Thoracic aorta (tissue), 2 donors: ENCODE measurements at regions not wholly inside any gene's neighbourhood (a gene's known extent, or its start where the extent isn't known, plus 50 kb on each side); places are given as distances from the start of the nearest gene placed in this dataset.

Experiments
- ATAC-seq: fragments of 150-250 bp; one replicate; pipeline ENCODE4 v1.8.0; 2017; ENCODE audit warnings: low read depth; ENCODE audit not compliant: insufficient number of reproducible peaks, low FRiP score
- DNase-seq: peaks from one replicate; pipeline ENCODE4 v3.0.0-alpha.2; 2020; ENCODE audit warnings: low spot score
- H3K27ac ChIP-seq, 2 donors: fragments of 200-600 bp; sonication (generic); 1 replicate in 1 of 2; 2 replicates in 1 of 2; pipeline ENCODE4 v1.5.1; 2016; ENCODE audit warnings: mild to moderate bottlenecking in 2 of 2, moderate library complexity in 2 of 2
- H3K27me3 ChIP-seq: fragments of 200-600 bp; sonication (generic); replicated peaks from 2 replicates; pipeline ENCODE4 v1.6.0; 2016; ENCODE audit warnings: mild to moderate bottlenecking; ENCODE audit not compliant: insufficient read depth
- H3K36me3 ChIP-seq: fragments of 200-600 bp; sonication (generic); one replicate; pipeline ENCODE4 v1.5.1; 2016
- H3K4me1 ChIP-seq, 2 donors: fragments of 200-600 bp; sonication (generic); 1 replicate in 1 of 2; 2 replicates in 1 of 2; pipeline versions ENCODE4 v1.5.1 to v1.6.0; 2016; ENCODE audit warnings: low read depth in 2 of 2, mild to moderate bottlenecking in 1 of 2; ENCODE audit not compliant: control insufficient read depth in 1 of 2
- H3K4me3 ChIP-seq: fragments of 200-600 bp; sonication (generic); 2 replicates; pipeline ENCODE4 v1.5.1; 2016; ENCODE audit warnings: mild to moderate bottlenecking
- H3K9me3 ChIP-seq: fragments of 200-600 bp; sonication (generic); 2 replicates; pipeline ENCODE4 v1.5.1; 2016
- TF ChIP-seq, protein P1 (sequence below): fragments of 200-600 bp; sonication (generic); IDR thresholded peaks from one replicate; pipeline ENCODE4 v1.5.1; 2019; ENCODE audit warnings: antibody characterized with exemption

GRCh38 chr6:159564456-159564855 lies 128.6 kb downstream of the SOD2 start:
- TF ChIP-seq, protein P1, sequence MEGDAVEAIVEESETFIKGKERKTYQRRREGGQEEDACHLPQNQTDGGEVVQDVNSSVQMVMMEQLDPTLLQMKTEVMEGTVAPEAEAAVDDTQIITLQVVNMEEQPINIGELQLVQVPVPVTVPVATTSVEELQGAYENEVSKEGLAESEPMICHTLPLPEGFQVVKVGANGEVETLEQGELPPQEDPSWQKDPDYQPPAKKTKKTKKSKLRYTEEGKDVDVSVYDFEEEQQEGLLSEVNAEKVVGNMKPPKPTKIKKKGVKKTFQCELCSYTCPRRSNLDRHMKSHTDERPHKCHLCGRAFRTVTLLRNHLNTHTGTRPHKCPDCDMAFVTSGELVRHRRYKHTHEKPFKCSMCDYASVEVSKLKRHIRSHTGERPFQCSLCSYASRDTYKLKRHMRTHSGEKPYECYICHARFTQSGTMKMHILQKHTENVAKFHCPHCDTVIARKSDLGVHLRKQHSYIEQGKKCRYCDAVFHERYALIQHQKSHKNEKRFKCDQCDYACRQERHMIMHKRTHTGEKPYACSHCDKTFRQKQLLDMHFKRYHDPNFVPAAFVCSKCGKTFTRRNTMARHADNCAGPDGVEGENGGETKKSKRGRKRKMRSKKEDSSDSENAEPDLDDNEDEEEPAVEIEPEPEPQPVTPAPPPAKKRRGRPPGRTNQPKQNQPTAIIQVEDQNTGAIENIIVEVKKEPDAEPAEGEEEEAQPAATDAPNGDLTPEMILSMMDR = no peak
- H3K27ac ChIP-seq = no peak overlapping the region
- H3K36me3 ChIP-seq = no peaks in the 10 kb centered on the region
- H3K9me3 ChIP-seq = no peaks in the 10 kb centered on the region
- H3K27me3 ChIP-seq = no peaks in the 10 kb centered on the region
- DNase-seq (no peak), ATAC-seq (no peak)
- no peak overlapping the region for H3K4me3 ChIP-seq
- H3K4me1 ChIP-seq = peaks cover 0 to 4% of the 10 kb centered on the region in 2 donors

GRCh38 chr6:159557031-159557430 lies 136.0 kb downstream of the SOD2 start:
- TF ChIP-seq, protein P1 = no peak
- no peaks in the 10 kb centered on the region for H3K4me1 ChIP-seq
- H3K4me3 ChIP-seq = no peak overlapping the region
- no peaks in the 10 kb centered on the region for H3K36me3 ChIP-seq
- H3K27ac ChIP-seq = no peak overlapping the region
- ATAC-seq (no peak), DNase-seq (no peak)
- no peaks in the 10 kb centered on the region for H3K9me3 ChIP-seq
- no peaks in the 10 kb centered on the region for H3K27me3 ChIP-seq

- DNase-seq (no peak), ATAC-seq (no peak)
- TF ChIP-seq, protein P1 = no peak
- Histone ChIP-seq H3K4me1 (no peaks in the 10 kb centered on the region), H3K36me3 (no peaks in the 10 kb centered on the region), H3K27ac (no peak overlapping the region), H3K27me3 (no peaks in the 10 kb centered on the region), H3K4me3 (no peak overlapping the region), H3K9me3 (no peaks in the 10 kb centered on the region)
These were observed 137.8 kb downstream of the SOD2 start for GRCh38 chr6:159555082-159555875.

DNA sequence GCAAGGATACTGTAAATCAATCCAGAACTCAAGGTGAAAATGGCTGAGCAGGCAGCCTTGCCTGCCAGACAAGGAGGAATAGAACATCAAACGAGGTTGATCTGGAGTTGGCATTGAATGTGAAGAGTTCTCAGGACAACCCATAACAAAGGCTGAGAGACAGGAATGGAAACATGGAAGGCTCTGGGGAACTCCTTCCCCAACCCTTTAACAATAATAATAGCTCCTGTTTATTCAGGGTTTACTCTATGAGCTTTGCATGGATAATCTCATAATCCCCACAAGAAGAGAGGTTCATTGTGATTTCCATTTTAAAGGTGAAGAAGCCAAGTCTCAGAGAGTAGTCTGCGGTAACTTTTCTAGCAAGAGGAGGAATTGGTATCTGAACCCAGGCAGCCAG lies 151.7 kb downstream of the SOD2 start:
- no peak overlapping the region for H3K27ac ChIP-seq
- TF ChIP-seq, protein P1 = no peak

DNA sequence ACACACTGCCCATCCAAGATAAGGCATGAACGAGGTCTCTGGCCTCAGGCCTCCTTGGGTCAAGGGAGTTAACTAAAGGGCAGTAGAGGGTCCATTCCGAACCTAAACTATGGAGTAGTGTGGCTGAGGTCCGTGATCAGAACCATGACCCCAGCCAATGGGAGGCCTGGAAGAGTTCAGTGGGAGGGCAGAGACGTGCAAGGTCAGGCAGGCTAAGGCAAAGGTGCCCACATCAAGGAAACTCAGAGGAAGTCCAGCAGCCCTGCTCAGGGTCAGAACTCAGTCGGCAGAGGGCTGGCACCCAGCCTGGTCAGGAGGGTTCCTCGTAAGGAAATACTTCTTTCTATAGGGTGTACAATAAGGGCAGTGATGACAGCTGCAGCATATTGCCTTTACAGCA lies 152.2 kb downstream of the SOD2 start:
- Histone ChIP-seq H3K4me3 (no peak overlapping the region), H3K4me1 (no peaks in the 10 kb centered on the region), H3K36me3 (no peaks in the 10 kb centered on the region), H3K27me3 (no peaks in the 10 kb centered on the region), H3K27ac (no peak overlapping the region), H3K9me3 (no peaks in the 10 kb centered on the region)
- ATAC-seq = no peak
- DNase-seq = no peak
- TF ChIP-seq, protein P1 = no peak

More for the DNA sequence above, 151.7 kb downstream of the SOD2 start:
- Histone ChIP-seq H3K27me3 (no peaks in the 10 kb centered on the region), H3K9me3 (no peaks in the 10 kb centered on the region), H3K4me3 (no peak overlapping the region), H3K36me3 (no peaks in the 10 kb centered on the region), H3K4me1 (no peaks in the 10 kb centered on the region)
- ATAC-seq (no peak), DNase-seq (no peak)
